Right lobe of liver (tissue), 4 donors: ENCODE measurements at regions not wholly inside any gene's neighbourhood (a gene's known extent, or its start where the extent isn't known, plus 50 kb on each side); places are given as distances from the start of the nearest gene placed in this dataset.

Source experiments
- POLR2A ChIP-seq: fragments of 450-650 bp; IDR thresholded peaks from one replicate; pipeline ENCODE4 v1.6.1; 2017; ENCODE audit warnings: antibody characterized with exemption, mild to moderate bottlenecking
- TF ChIP-seq, protein P1 (sequence below), 4 donors: fragments of 200-600 bp in 3 of 4; fragments of 450-650 bp in 1 of 4; IDR thresholded peaks; one replicate each; pipeline versions ENCODE4 v1.5.1 to v1.8.0; 2016 to 2022; ENCODE audit warnings: antibody characterized with exemption in 4 of 4, mild to moderate bottlenecking in 2 of 4
- donor health status: DM: no; HTN: no; CAD: no.
- donor health status: DM: no; HTN: no; CAD: no.
- donor health status: DM: no; HTN: yes; CAD: no.

DNA sequence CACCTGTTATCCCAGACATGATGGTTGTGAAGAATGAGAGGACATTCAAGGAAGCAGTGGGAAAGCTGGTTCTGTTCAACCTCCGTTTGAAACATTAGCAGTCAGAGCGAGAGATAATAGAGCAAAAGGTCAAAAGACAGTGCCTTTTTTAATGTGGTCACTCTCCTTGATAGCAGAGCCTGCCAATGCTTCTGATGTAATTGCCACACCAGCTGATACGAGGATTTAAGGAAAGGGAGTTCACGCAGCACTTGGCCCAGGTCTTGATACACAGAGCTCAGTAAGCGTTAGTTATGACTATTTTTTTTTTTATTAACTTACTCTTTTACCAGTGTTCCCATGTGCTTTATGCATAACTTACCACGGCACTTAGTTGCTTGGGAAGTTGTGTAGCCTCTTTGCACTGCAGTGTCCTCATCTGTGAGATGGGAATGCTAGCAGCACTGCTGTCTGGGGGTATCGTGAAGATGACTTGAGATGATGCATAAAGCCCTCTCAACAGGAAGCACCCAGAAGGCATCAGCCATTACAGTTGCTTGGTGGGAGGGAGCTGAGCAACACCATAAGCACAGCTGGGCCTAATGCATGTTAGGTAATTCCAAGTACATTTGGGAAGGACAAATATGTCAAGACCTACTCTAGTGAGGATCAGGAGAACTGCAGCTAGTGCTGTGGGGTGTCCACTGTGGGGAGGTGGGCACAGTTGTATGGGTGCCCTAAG is 123.3 kb upstream of the RASGRP1 start:
- no peak for TF ChIP-seq POLR2A
- TF ChIP-seq, protein P1, sequence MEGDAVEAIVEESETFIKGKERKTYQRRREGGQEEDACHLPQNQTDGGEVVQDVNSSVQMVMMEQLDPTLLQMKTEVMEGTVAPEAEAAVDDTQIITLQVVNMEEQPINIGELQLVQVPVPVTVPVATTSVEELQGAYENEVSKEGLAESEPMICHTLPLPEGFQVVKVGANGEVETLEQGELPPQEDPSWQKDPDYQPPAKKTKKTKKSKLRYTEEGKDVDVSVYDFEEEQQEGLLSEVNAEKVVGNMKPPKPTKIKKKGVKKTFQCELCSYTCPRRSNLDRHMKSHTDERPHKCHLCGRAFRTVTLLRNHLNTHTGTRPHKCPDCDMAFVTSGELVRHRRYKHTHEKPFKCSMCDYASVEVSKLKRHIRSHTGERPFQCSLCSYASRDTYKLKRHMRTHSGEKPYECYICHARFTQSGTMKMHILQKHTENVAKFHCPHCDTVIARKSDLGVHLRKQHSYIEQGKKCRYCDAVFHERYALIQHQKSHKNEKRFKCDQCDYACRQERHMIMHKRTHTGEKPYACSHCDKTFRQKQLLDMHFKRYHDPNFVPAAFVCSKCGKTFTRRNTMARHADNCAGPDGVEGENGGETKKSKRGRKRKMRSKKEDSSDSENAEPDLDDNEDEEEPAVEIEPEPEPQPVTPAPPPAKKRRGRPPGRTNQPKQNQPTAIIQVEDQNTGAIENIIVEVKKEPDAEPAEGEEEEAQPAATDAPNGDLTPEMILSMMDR (IDR thresholded peaks at IDR 0.05), result no peak
